ENCODE measurements at regions not wholly inside any gene's neighbourhood (a gene's known extent, or its start where the extent isn't known, plus 50 kb on each side); places are given as distances from the start of the nearest gene placed in this dataset.

- H3K4me1 ChIP-seq = peaks cover 0 to 15% (median 4%) of the 10 kb centered on the region in 4 donors
- intact Hi-C loops (cut with DNase I) = no loop called here
- no peaks in the 10 kb centered on the region for H3K36me3 ChIP-seq
- 68% methylated on average over 1 of the region's 1 CpG for WGBS
- H3K27me3 ChIP-seq = no peaks in the 10 kb centered on the region
- H3K4me3 ChIP-seq = no peak overlapping the region
- no peak overlapping the region for H3K27ac ChIP-seq (replicated peaks in 1 of 4)
- TF ChIP-seq POLR2AphosphoS5 (IDR thresholded peaks at IDR 0.05) (no peak), CTCF (IDR thresholded peaks at IDR 0.05) (no peak), POLR2A (IDR thresholded peaks at IDR 0.05; ENCODE audit: low read depth) (no peak), EP300 (IDR thresholded peaks at IDR 0.05) (no peak)
- DNase-seq (ENCODE audit: extremely low spot score) = no peak
- H3K9me3 ChIP-seq = no peaks in the 10 kb centered on the region
These were observed 229.6 kb upstream of the CHST9 start for GRCh38 chr18:27414682-27415081.

GRCh38 chr18:27413495-27414401, 228.6 kb upstream of the CHST9 start:
- WGBS = 40% methylated on average over 7 of the region's 7 CpGs
- Histone ChIP-seq H3K27ac (replicated peaks in 1 of 4) (peak overlapping the region in 2 of 4 donors; percentile 20 to 37), H3K4me1 (peaks cover 0 to 15% (median 4%) of the 10 kb centered on the region in 4 donors), H3K36me3 (no peaks in the 10 kb centered on the region), H3K4me3 (no peak overlapping the region), H3K27me3 (no peaks in the 10 kb centered on the region), H3K9me3 (no peaks in the 10 kb centered on the region)
- TF ChIP-seq POLR2AphosphoS5 (IDR thresholded peaks at IDR 0.05) = peak in 1 of 2 donors; percentile 12
- TF ChIP-seq POLR2A (IDR thresholded peaks at IDR 0.05; ENCODE audit: low read depth) = no peak
- DNase-seq (ENCODE audit: extremely low spot score) = no peak
- intact Hi-C loops (cut with DNase I) = no loop called here

- no peak for TF ChIP-seq POLR2A (IDR thresholded peaks at IDR 0.05; ENCODE audit: low read depth)
- no peak for TF ChIP-seq CTCF (IDR thresholded peaks at IDR 0.05)
- no peak for TF ChIP-seq POLR2AphosphoS5 (IDR thresholded peaks at IDR 0.05)
- no peak overlapping the region for H3K27ac ChIP-seq (replicated peaks in 1 of 4)
- peaks cover 0 to 15% (median 4%) of the 10 kb centered on the region in 4 donors for H3K4me1 ChIP-seq
- no peaks in the 10 kb centered on the region for H3K9me3 ChIP-seq
- H3K36me3 ChIP-seq = no peaks in the 10 kb centered on the region
- H3K27me3 ChIP-seq = no peaks in the 10 kb centered on the region
- H3K4me3 ChIP-seq = no peak overlapping the region
- WGBS = 81% methylated on average over 1 of the region's 1 CpG
- no peak for DNase-seq (ENCODE audit: extremely low spot score)
- intact Hi-C loops (cut with DNase I) = no loop called here
These were observed 227.4 kb upstream of the CHST9 start for GRCh38 chr18:27412556-27412955.

GRCh38 chr18:27411911-27412310, 226.8 kb upstream of the CHST9 start:
- no peak for DNase-seq (ENCODE audit: extremely low spot score)
- H3K27me3 ChIP-seq = no peaks in the 10 kb centered on the region
- whole genome bisulfite sequencing = 77% methylated on average over 2 of the region's 2 CpGs
- TF ChIP-seq POLR2A (IDR thresholded peaks at IDR 0.05; ENCODE audit: low read depth) (no peak), EP300 (IDR thresholded peaks at IDR 0.05) (no peak), POLR2AphosphoS5 (IDR thresholded peaks at IDR 0.05) (no peak), CTCF (IDR thresholded peaks at IDR 0.05) (no peak)
- H3K9me3 ChIP-seq = no peaks in the 10 kb centered on the region
- peaks cover 0 to 15% (median 4%) of the 10 kb centered on the region in 4 donors for H3K4me1 ChIP-seq
- H3K36me3 ChIP-seq = no peaks in the 10 kb centered on the region
- no peak overlapping the region for H3K27ac ChIP-seq (replicated peaks in 1 of 4)
- H3K4me3 ChIP-seq = no peak overlapping the region
- intact Hi-C loops (cut with DNase I) = no loop called here

- Histone ChIP-seq H3K4me3 (no peak overlapping the region), H3K27ac (replicated peaks in 1 of 4) (no peak overlapping the region), H3K9me3 (no peaks in the 10 kb centered on the region), H3K4me1 (peaks cover 0 to 15% (median 4%) of the 10 kb centered on the region in 4 donors), H3K36me3 (no peaks in the 10 kb centered on the region), H3K27me3 (no peaks in the 10 kb centered on the region)
- no peak for TF ChIP-seq POLR2A (IDR thresholded peaks at IDR 0.05; ENCODE audit: low read depth)
- TF ChIP-seq CTCF (IDR thresholded peaks at IDR 0.05) = no peak
- no peak for TF ChIP-seq POLR2AphosphoS5 (IDR thresholded peaks at IDR 0.05)
- TF ChIP-seq EP300 (IDR thresholded peaks at IDR 0.05) = no peak
- DNase-seq (ENCODE audit: extremely low spot score) = no peak
- intact Hi-C loops (cut with DNase I) = no loop called here
- WGBS = 79% methylated on average over 1 of the region's 1 CpG
These were observed 225.9 kb upstream of the CHST9 start for GRCh38 chr18:27411013-27411412.

Measured in esophagus muscularis mucosa (tissue), 4 donors.